ENCODE measurements at regions not wholly inside any gene's neighbourhood (a gene's known extent, or its start where the extent isn't known, plus 50 kb on each side); places are given as distances from the start of the nearest gene placed in this dataset.

DNA sequence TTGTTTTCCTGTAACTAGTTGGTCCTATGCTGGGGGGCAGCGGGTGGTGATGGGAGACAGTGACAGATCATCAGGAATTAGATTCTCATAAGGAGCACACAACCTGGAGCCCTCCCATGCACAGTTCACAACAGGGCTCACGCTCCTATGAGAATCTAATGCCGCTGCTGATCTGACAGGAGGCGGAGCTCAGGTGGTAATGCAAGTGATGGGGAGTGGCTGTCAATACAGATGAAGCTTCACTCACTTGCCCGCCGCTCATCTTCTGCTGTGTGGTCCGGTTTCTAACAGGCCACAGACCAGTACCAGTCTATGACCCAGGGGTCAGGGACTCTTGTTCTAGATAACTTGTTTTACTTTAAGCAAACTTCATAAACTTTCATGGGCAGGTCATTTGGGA, 205.3 kb upstream of the SLC14A2 start:
- TF ChIP-seq GATA2 (IDR thresholded peaks at IDR 0.05; ENCODE audit: insufficient read depth, insufficient read length, low read depth, low read length): no peak
- TF ChIP-seq FOS (IDR thresholded peaks at IDR 0.05; ENCODE audit: borderline replicate concordance, insufficient read depth, low read length): no peak
- H3K9me1 ChIP-seq (replicated peaks; ENCODE audit: control insufficient read depth, extremely low read depth, insufficient read depth, low read length): no peaks in the 10 kb centered on the region
- H3K4me3 ChIP-seq (replicated peaks in 1 of 3; ENCODE audit: insufficient read depth in 1 of 3, low read depth in 1 of 3, low read length in 3 of 3): no peak overlapping the region
- no peak overlapping the region for H2AFZ ChIP-seq (ENCODE audit: low read depth, low read length)
- no peak overlapping the region for H3K27ac ChIP-seq (ENCODE audit: insufficient read depth, low read depth, low read length)
- H3K4me1 ChIP-seq (ENCODE audit: control insufficient read depth, extremely low read depth, insufficient read depth, low read length): no peaks in the 10 kb centered on the region
- ChIA-PET POLR2A (no interaction called here), CTCF (no interaction called here)
- no peak overlapping the region for H3K9ac ChIP-seq (replicated peaks; ENCODE audit: extremely low read depth, insufficient read depth, low read length)
- no peaks in the 10 kb centered on the region for H4K20me1 ChIP-seq (replicated peaks; ENCODE audit: control insufficient read depth, extremely low read depth, insufficient read depth, low read length)
- H3K4me2 ChIP-seq (ENCODE audit: insufficient read depth, low read length): no peak overlapping the region
- intact Hi-C loops (cut with micrococcal nuclease): no loop called here
- no peaks in the 10 kb centered on the region for H3K79me2 ChIP-seq (ENCODE audit: control insufficient read depth, insufficient read depth, low read length)
- dilution Hi-C loops (cut with MboI; ENCODE audit: extremely low pct_ligation_motif_present, low sequenced_read_pairs): no loop called here
- H3K27me3 ChIP-seq (ENCODE audit: control insufficient read depth in 2 of 2, insufficient read depth in 2 of 2, low read length in 2 of 2): no peaks in the 10 kb centered on the region
- no peaks in the 10 kb centered on the region for H3K9me3 ChIP-seq (replicated peaks; ENCODE audit: control insufficient read depth, insufficient read depth, low read length)
- H3K36me3 ChIP-seq (ENCODE audit: control insufficient read depth in 2 of 2, extremely low read depth in 1 of 2, insufficient read depth in 2 of 2, low read length in 2 of 2): no peaks in the 10 kb centered on the region
- DNase-seq (ENCODE audit: low read depth, low spot score) (no peak), FAIRE-seq (no peak)
- BruUV-seq (replicated peaks): no TSS peak

GRCh38 chr18:45412577-45412976, 202.7 kb upstream of the SLC14A2 start:
- ChIA-PET POLR2A (no interaction called here), CTCF (no interaction called here)
- DNase-seq (ENCODE audit: low read depth, low spot score) (no peak), FAIRE-seq (no peak)
- dilution Hi-C loops (cut with MboI; ENCODE audit: extremely low pct_ligation_motif_present, low sequenced_read_pairs) (no loop called here), intact Hi-C loops (cut with micrococcal nuclease) (no loop called here)
- no peaks in the 10 kb centered on the region for H3K79me2 ChIP-seq (ENCODE audit: control insufficient read depth, insufficient read depth, low read length)
- H2AFZ ChIP-seq (ENCODE audit: low read depth, low read length): no peak overlapping the region
- TF ChIP-seq JUN (IDR thresholded peaks at IDR 0.05; ENCODE audit: borderline replicate concordance, insufficient read depth, insufficient read length, low read depth) (no peak), POLR2AphosphoS5 (IDR thresholded peaks at IDR 0.05; ENCODE audit: insufficient read depth, low read depth, low read length) (no peak), FOS (IDR thresholded peaks at IDR 0.05; ENCODE audit: borderline replicate concordance, insufficient read depth, low read length) (no peak), POLR2A (IDR thresholded peaks at IDR 0.05; ENCODE audit: low read depth, low read length) (no peak), MAX (IDR thresholded peaks at IDR 0.05; ENCODE audit: insufficient read depth, insufficient read length) (no peak), MYC (IDR thresholded peaks at IDR 0.05; ENCODE audit: low read depth, low read length) (no peak), EZH2 (IDR thresholded peaks at IDR 0.05; ENCODE audit: borderline replicate concordance, low read depth, low read length, severe bottlenecking) (no peak)
- TF ChIP-seq, protein P1, sequence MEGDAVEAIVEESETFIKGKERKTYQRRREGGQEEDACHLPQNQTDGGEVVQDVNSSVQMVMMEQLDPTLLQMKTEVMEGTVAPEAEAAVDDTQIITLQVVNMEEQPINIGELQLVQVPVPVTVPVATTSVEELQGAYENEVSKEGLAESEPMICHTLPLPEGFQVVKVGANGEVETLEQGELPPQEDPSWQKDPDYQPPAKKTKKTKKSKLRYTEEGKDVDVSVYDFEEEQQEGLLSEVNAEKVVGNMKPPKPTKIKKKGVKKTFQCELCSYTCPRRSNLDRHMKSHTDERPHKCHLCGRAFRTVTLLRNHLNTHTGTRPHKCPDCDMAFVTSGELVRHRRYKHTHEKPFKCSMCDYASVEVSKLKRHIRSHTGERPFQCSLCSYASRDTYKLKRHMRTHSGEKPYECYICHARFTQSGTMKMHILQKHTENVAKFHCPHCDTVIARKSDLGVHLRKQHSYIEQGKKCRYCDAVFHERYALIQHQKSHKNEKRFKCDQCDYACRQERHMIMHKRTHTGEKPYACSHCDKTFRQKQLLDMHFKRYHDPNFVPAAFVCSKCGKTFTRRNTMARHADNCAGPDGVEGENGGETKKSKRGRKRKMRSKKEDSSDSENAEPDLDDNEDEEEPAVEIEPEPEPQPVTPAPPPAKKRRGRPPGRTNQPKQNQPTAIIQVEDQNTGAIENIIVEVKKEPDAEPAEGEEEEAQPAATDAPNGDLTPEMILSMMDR (IDR thresholded peaks at IDR 0.05; ENCODE audit: extremely low read depth in 1 of 2, insufficient read depth in 1 of 2, low read depth in 1 of 2, low read length in 2 of 2): no peak
- H3K4me1 ChIP-seq (ENCODE audit: control insufficient read depth, extremely low read depth, insufficient read depth, low read length): no peaks in the 10 kb centered on the region
- no peaks in the 10 kb centered on the region for H3K9me3 ChIP-seq (replicated peaks; ENCODE audit: control insufficient read depth, insufficient read depth, low read length)
- H3K36me3 ChIP-seq (ENCODE audit: control insufficient read depth in 2 of 2, extremely low read depth in 1 of 2, insufficient read depth in 2 of 2, low read length in 2 of 2): no peaks in the 10 kb centered on the region
- H3K9ac ChIP-seq (replicated peaks; ENCODE audit: extremely low read depth, insufficient read depth, low read length): no peak overlapping the region
- no peak overlapping the region for H3K4me2 ChIP-seq (ENCODE audit: insufficient read depth, low read length)
- H3K27ac ChIP-seq (ENCODE audit: insufficient read depth, low read depth, low read length): no peak overlapping the region
- H4K20me1 ChIP-seq (replicated peaks; ENCODE audit: control insufficient read depth, extremely low read depth, insufficient read depth, low read length): no peaks in the 10 kb centered on the region
- BruUV-seq (replicated peaks): no TSS peak
- no peaks in the 10 kb centered on the region for H3K9me1 ChIP-seq (replicated peaks; ENCODE audit: control insufficient read depth, extremely low read depth, insufficient read depth, low read length)
- H3K4me3 ChIP-seq (replicated peaks in 1 of 3; ENCODE audit: insufficient read depth in 1 of 3, low read depth in 1 of 3, low read length in 3 of 3): no peak overlapping the region
- no peaks in the 10 kb centered on the region for H3K27me3 ChIP-seq (ENCODE audit: control insufficient read depth in 2 of 2, insufficient read depth in 2 of 2, low read length in 2 of 2)

Measured in endothelial cell of umbilical vein (primary cell).